A549 (cell line): ENCODE measurements at regions not wholly inside any gene's neighbourhood (a gene's known extent, or its start where the extent isn't known, plus 50 kb on each side); places are given as distances from the start of the nearest gene placed in this dataset.

Experiments used
- BHLHE40 ChIP-seq: IDR thresholded peaks from 2 replicates; pipeline ENCODE4 v1.6.1; 2012; ENCODE audit warnings: low read depth, low read length, inconsistent platforms
- CEBPB ChIP-seq, 2 experiments: fragments of >200 bp in 1 of 2; sonication (Bioruptor Twin) in 1 of 2; formaldehyde crosslinking in 1 of 2; IDR thresholded peaks; 2 replicates each; pipeline ENCODE4 v1.6.1; 2012 to 2016
- ESRRA ChIP-seq: fragments of 150-350 bp; IDR thresholded peaks from 2 replicates; pipeline ENCODE4 v1.6.1; 2014; ENCODE audit warnings: mild to moderate bottlenecking, low read length, borderline replicate concordance
- JUNB ChIP-seq: fragments of >200 bp; sonication (Bioruptor Twin); formaldehyde crosslinking; IDR thresholded peaks from 2 replicates; pipeline ENCODE4 v1.6.1; 2016
- KDM1A ChIP-seq: fragments of 200-600 bp; sonication (generic); IDR thresholded peaks from 2 replicates; pipeline ENCODE4 v1.6.1; 2016; ENCODE audit warnings: low read depth, mild to moderate bottlenecking
- MYC ChIP-seq: IDR thresholded peaks from 2 replicates; pipeline ENCODE4 v1.6.1; 2012; ENCODE audit warnings: mild to moderate bottlenecking, inconsistent platforms, low read length, improper control_type of control experiment, borderline replicate concordance
- POLR2A ChIP-seq: IDR thresholded peaks from 2 replicates; pipeline ENCODE4 v1.6.1; 2012; ENCODE audit warnings: mild to moderate bottlenecking, low read length
- RAD21 ChIP-seq, 2 experiments: fragments of >200 bp in 1 of 2; sonication (Bioruptor Twin) in 1 of 2; formaldehyde crosslinking in 1 of 2; IDR thresholded peaks in 1 of 2; conservative IDR thresholded peaks in 1 of 2; 2 replicates in 1 of 2; 3 replicates in 1 of 2; pipeline ENCODE4 v1.6.1; 2012 to 2018; ENCODE audit warnings: inconsistent platforms in 1 of 2
- RFX5 ChIP-seq: fragments of 450-650 bp; IDR thresholded peaks from 2 replicates; pipeline ENCODE4 v1.7.1; 2014; ENCODE audit warnings: antibody characterized with exemption, mild to moderate bottlenecking, moderate library complexity
- RNF2 ChIP-seq: fragments of 200-600 bp; sonication (generic); IDR thresholded peaks from 2 replicates; pipeline ENCODE4 v1.6.1; 2016; ENCODE audit warnings: low read depth, mild to moderate bottlenecking, antibody characterized with exemption, moderate library complexity, borderline replicate concordance
- ZFP36 ChIP-seq: fragments of 450-650 bp; IDR thresholded peaks from 2 replicates; pipeline ENCODE4 v1.6.1; 2014; ENCODE audit warnings: borderline replicate concordance; ENCODE audit not compliant: partially characterized antibody
- TF ChIP-seq, protein P1 (sequence below): fragments of 250-450 bp; sonication (Bioruptor Pico); IDR thresholded peaks from 2 replicates; pipeline ENCODE4 v1.5.0; 2021; ENCODE audit warnings: mild to moderate bottlenecking, moderate library complexity, borderline replicate concordance
- TF ChIP-seq, protein P2 (sequence below): fragments of 200-600 bp; sonication (generic); IDR thresholded peaks from 2 replicates; pipeline ENCODE4 v1.6.1; 2016; ENCODE audit warnings: antibody characterized with exemption, mild to moderate bottlenecking, moderate library complexity
- TF ChIP-seq, protein P3 (sequence below): fragments of >200 bp; sonication (Bioruptor Twin); formaldehyde crosslinking; IDR thresholded peaks from 3 replicates; pipeline ENCODE4 v1.5.1; 2016

GRCh38 chr9:89892920-89893319 is 288.1 kb downstream of the GADD45G start:
- TF ChIP-seq RAD21 (conservative IDR thresholded peaks at IDR 0.05 in 1 of 2, IDR thresholded peaks at IDR 0.05 in 1 of 2) (no peak), ZFP36 (no peak), RFX5 (no peak), RNF2 (no peak), ESRRA (no peak), POLR2A (no peak), MYC (no peak), BHLHE40 (no peak), CEBPB (IDR thresholded peaks at IDR 0.05) (no peak), JUNB (no peak), KDM1A (no peak)
- TF ChIP-seq, protein P1, sequence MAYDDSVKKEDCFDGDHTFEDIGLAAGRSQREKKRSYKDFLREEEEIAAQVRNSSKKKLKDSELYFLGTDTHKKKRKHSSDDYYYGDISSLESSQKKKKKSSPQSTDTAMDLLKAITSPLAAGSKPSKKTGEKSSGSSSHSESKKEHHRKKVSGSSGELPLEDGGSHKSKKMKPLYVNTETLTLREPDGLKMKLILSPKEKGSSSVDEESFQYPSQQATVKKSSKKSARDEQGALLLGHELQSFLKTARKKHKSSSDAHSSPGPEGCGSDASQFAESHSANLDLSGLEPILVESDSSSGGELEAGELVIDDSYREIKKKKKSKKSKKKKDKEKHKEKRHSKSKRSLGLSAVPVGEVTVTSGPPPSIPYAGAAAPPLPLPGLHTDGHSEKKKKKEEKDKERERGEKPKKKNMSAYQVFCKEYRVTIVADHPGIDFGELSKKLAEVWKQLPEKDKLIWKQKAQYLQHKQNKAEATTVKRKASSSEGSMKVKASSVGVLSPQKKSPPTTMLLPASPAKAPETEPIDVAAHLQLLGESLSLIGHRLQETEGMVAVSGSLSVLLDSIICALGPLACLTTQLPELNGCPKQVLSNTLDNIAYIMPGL (CRISPR knock-in tag) = no peak
- TF ChIP-seq, protein P2, sequence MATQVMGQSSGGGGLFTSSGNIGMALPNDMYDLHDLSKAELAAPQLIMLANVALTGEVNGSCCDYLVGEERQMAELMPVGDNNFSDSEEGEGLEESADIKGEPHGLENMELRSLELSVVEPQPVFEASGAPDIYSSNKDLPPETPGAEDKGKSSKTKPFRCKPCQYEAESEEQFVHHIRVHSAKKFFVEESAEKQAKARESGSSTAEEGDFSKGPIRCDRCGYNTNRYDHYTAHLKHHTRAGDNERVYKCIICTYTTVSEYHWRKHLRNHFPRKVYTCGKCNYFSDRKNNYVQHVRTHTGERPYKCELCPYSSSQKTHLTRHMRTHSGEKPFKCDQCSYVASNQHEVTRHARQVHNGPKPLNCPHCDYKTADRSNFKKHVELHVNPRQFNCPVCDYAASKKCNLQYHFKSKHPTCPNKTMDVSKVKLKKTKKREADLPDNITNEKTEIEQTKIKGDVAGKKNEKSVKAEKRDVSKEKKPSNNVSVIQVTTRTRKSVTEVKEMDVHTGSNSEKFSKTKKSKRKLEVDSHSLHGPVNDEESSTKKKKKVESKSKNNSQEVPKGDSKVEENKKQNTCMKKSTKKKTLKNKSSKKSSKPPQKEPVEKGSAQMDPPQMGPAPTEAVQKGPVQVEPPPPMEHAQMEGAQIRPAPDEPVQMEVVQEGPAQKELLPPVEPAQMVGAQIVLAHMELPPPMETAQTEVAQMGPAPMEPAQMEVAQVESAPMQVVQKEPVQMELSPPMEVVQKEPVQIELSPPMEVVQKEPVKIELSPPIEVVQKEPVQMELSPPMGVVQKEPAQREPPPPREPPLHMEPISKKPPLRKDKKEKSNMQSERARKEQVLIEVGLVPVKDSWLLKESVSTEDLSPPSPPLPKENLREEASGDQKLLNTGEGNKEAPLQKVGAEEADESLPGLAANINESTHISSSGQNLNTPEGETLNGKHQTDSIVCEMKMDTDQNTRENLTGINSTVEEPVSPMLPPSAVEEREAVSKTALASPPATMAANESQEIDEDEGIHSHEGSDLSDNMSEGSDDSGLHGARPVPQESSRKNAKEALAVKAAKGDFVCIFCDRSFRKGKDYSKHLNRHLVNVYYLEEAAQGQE = no peak
- TF ChIP-seq, protein P3, sequence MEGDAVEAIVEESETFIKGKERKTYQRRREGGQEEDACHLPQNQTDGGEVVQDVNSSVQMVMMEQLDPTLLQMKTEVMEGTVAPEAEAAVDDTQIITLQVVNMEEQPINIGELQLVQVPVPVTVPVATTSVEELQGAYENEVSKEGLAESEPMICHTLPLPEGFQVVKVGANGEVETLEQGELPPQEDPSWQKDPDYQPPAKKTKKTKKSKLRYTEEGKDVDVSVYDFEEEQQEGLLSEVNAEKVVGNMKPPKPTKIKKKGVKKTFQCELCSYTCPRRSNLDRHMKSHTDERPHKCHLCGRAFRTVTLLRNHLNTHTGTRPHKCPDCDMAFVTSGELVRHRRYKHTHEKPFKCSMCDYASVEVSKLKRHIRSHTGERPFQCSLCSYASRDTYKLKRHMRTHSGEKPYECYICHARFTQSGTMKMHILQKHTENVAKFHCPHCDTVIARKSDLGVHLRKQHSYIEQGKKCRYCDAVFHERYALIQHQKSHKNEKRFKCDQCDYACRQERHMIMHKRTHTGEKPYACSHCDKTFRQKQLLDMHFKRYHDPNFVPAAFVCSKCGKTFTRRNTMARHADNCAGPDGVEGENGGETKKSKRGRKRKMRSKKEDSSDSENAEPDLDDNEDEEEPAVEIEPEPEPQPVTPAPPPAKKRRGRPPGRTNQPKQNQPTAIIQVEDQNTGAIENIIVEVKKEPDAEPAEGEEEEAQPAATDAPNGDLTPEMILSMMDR = no peak
